ENCODE measurements at regions not wholly inside any gene's neighbourhood (a gene's known extent, or its start where the extent isn't known, plus 50 kb on each side); places are given as distances from the start of the nearest gene placed in this dataset.

DNA sequence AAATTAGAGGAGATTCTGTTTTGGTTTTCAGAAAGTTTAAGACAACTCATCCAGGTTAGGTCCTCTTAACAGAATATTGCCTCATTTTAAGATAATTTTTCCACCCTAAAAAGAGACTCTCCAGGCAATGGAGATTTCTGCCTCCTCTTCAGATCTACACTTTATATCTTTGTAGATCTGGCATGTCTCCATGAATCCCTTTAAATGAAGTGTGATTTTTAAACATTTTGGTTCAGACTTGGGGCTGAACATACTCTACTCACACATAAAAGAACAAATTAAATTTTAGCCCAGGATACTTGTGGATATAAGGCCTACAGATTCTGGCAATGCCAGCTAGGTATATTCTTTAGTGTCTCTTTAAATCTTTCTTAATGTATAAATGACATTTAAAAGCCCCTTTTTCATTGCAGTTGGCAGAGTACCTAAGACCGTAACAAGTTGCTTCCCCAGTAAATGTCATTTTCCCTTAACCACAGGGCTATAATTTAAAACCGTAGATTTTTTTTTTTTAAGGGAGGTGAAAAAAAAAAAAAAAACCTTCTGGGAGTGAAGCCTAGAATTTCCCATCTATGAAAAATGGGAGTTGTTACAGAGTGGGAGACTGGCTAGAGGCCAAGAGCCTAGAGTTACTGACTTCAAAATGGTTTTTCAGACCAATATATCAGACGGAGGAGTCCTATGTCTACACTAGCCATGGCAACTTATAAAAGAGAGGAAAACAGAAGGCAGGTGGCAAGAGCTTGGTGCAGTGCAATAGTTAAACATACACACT is 207.8 kb upstream of the TARS1 start:
- TF ChIP-seq SUZ12 (IDR thresholded peaks at IDR 0.05; ENCODE audit: extremely low read depth, insufficient read depth, insufficient read length) (no peak), ZNF274 (IDR thresholded peaks at IDR 0.05; ENCODE audit: low read depth, low read length) (no peak), YY1 (IDR thresholded peaks at IDR 0.05; ENCODE audit: insufficient read depth, insufficient read length) (no peak)
